ENCODE measurements at regions not wholly inside any gene's neighbourhood (a gene's known extent, or its start where the extent isn't known, plus 50 kb on each side); places are given as distances from the start of the nearest gene placed in this dataset.

DNA sequence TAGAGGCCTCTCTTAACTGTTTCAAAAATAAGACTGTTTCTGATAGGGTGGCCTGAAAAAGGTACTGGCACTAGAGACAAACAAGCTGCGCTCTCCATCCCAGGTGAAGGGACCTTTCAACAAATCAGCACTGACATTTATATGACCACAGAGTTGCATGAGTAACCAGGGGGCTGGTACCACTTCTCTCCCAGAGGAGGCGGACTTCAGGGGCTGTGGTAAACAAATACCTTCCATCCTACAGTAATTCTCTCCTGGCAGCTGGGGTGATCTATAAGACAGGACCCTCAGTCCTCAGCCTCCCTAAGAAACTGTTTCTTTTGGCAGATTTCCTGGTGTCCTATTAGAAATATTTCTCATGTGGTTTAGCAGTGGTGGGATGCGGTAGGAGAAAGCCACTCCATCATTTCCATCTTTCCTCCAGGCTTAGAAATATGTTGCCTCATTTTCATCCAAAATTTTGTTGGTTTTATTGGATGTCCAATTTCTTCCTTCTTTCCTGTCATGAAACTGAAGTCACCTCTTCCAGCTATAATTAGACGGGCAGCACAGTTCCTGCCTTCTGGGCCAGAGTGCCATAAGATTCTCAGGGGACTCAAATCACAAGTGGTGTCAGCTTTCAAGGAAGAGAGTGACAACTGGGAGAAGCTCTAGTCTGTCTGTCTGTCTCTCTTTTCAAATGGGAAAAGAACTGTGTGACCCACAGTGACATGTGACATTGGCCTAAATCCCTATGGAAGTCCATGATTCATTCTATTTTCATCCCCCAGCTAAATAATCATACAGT is 96.4 kb downstream of the CYRIA start:
- TF ChIP-seq, protein P1, sequence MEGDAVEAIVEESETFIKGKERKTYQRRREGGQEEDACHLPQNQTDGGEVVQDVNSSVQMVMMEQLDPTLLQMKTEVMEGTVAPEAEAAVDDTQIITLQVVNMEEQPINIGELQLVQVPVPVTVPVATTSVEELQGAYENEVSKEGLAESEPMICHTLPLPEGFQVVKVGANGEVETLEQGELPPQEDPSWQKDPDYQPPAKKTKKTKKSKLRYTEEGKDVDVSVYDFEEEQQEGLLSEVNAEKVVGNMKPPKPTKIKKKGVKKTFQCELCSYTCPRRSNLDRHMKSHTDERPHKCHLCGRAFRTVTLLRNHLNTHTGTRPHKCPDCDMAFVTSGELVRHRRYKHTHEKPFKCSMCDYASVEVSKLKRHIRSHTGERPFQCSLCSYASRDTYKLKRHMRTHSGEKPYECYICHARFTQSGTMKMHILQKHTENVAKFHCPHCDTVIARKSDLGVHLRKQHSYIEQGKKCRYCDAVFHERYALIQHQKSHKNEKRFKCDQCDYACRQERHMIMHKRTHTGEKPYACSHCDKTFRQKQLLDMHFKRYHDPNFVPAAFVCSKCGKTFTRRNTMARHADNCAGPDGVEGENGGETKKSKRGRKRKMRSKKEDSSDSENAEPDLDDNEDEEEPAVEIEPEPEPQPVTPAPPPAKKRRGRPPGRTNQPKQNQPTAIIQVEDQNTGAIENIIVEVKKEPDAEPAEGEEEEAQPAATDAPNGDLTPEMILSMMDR (IDR thresholded peaks at IDR 0.05): no peak
- TF ChIP-seq EZH2 (IDR thresholded peaks at IDR 0.05; ENCODE audit: borderline replicate concordance, insufficient read depth, low read depth, low read length, poor library complexity, severe bottlenecking): no peak

Measured in B cell (primary cell).